HG03378 (cell line): ENCODE measurements at regions not wholly inside any gene's neighbourhood (a gene's known extent, or its start where the extent isn't known, plus 50 kb on each side); places are given as distances from the start of the nearest gene placed in this dataset.
"Not testable (repeated sequence)": the region's sequence is repeated elsewhere in the genome, so short reads cannot be mapped to it uniquely, and the experiment has no call there.

Source experiments
- ATAC-seq: cut with Tn5 transposase; IDR thresholded peaks from one replicate; pipeline ENCODE4 v1.9.1; 2021; ENCODE audit warnings: mild to moderate bottlenecking, moderate library complexity; ENCODE audit not compliant: unreplicated experiment

DNA sequence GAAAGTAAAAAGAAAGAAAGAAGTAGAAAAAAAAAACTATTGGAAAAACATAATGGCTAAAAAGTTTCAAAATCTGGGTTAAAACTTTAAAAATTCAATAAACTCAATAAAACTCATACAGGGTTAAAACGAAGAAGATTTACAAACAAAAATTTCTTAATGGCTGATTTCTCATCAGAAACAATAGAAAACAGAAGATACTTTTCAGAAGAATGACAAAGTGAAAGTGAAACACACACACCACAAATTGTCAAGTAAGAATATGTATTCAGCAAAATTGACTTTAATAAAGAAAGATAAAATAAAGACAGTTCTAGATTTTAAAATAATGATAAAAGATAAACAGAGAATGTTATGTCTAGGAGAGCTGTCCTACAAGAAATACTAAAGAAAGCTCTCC is 618.9 kb upstream of the GJE1 start:
- ATAC-seq, result peak; percentile 47

DNA sequence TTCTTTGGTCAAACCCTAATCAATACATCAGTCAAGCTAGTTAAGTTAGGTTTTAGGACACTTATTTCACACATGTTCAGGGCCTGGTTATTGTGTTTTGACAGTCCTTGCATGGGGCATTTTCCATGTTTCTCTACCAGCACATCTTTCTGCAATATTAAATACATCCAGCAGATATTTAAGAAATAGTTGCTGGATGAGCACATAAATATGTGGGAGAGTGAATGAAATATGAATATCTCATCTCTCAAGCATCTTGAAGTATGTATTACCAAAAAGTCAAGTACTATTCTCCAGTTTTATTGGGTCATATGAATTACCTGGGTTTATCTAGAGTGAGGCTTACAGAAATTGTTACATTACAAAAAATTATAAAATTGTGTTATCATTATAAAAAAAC is 621.9 kb upstream of the GJE1 start:
- ATAC-seq, result no peak

DNA sequence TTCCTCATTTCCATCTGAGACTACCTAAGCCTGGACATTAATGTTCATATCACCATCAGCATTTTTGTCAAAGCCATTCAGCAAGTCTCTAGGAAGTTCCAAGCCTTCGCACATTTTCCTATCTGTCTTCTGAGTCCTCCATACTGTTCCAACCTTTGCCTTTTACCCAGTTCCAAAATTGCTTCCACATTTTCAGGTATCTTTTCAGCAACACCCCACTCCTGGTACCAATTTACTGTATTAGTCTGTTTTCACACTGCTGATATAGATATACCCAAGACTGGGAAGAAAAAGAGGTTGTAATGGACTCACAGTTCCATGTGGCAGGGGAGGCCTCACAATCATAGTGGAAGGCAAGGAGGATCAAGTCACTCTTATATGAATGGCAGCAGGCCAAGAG is 626.7 kb upstream of the GJE1 start:
- ATAC-seq, result not testable (repeated sequence)

GRCh38 chr6:141504318-141504717 is 628.4 kb upstream of the GJE1 start:
- ATAC-seq, result not testable (repeated sequence)

GRCh38 chr6:141501616-141502015 is 631.1 kb upstream of the GJE1 start:
- no peak for ATAC-seq

DNA sequence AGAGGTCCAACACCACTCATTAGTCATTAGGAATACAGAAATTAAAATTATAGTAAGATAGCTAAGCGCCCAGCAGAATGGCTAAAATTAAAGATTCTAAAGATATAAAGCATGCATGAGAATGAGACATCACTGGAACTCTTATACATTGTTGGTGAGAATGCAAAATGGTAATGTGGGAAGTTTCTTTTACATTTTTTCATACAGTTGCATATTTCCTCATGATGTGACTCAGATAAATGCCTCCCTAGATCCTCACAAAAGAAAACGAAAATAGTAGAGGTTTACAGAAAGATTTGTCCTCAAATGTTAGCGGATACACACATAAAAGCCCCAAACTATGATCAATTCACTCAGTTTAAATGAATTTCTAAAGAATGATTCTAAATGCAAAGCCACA is 633.7 kb upstream of the GJE1 start:
- no peak for ATAC-seq

- ATAC-seq, result no peak
Measured at GRCh38 chr6:141492521-141493284, 640.0 kb upstream of the GJE1 start.

DNA sequence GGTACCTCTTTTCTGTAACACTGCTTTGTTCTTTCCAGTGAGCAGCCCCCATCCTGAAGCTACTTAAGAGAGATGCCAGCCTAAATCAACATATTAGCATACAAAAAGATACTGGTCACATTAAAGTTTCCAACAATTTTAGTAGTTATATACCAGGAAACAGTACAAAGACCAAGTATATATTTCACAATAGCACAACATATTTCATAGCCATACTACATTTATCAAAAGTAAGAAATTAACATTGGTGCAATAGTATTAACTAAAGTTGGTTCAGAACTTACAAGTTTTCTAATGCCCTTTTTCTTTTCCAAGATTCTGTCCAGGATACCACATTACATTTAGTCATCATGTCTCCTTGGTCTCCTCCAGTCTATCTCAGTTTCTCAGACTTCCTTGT is 641.0 kb upstream of the GJE1 start:
- ATAC-seq, result no peak

GRCh38 chr6:141490982-141491381 is 641.7 kb upstream of the GJE1 start:
- no peak for ATAC-seq

DNA sequence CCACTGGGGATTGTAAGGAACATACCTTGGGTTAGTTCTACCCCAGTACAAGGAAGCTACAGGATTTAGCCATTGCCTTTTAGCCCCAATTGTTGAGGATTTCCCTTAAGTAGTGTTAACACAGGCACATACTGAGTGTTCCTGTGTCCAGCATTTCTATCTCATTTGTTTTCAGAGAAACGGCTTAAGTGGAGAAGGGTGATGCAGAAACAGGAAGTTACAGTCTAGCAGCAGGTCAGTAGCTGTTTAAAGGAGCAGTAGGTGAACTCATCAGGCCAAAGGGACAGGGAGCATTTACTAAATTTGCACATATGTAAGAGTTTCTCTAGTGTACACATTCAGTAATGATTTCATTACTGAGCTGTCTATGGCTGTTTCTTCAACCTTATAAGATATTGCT is 644.2 kb upstream of the GJE1 start:
- peak; percentile 42 for ATAC-seq

GRCh38 chr6:141486942-141487341 is 645.8 kb upstream of the GJE1 start:
- no peak for ATAC-seq

- ATAC-seq, result peak; percentile 84
Measured at GRCh38 chr6:141484711-141485110, 648.0 kb upstream of the GJE1 start.

GRCh38 chr6:141483598-141484061 is 649.1 kb upstream of the GJE1 start:
- ATAC-seq, result peak; percentile 91

DNA sequence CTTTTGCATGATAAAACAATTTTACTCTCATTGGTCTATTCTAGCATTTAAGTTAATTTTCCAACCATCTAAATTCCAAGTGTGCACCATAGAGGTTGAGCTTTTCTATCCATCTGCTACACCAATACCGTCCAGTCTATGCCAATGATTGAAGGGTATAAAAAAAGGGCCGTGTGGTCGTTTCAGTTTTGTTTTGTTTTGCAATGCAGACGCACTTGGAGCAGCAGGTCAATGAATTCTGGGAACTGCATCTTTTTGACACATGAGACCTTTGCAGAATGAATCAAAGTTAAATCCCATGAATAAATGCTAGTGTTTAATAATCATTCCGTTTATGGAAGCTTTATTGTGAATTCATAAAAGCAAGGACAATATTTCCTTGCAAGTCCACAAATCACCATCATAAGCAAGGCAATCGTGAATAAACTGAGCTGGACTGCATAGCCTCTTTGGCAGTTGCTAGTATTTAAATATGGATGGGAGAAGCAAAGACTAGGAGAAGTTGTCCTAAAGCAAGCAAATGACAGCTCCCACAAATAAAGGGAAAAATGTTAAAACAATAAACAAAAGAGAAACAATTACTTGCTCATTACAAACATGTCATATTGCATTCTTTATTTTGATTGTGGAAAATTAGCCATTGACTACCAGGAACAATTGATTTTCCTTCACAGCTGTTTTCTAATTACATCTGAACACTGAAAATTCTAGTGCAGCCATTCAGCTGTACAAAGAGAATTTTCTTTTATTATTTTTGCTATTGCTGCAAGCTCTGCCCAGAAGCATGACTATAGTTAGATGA is 649.7 kb upstream of the GJE1 start:
- peak; percentile 2 for ATAC-seq

- ATAC-seq, result no peak
Measured at GRCh38 chr6:141475259-141475658, 657.5 kb upstream of the GJE1 start.

DNA sequence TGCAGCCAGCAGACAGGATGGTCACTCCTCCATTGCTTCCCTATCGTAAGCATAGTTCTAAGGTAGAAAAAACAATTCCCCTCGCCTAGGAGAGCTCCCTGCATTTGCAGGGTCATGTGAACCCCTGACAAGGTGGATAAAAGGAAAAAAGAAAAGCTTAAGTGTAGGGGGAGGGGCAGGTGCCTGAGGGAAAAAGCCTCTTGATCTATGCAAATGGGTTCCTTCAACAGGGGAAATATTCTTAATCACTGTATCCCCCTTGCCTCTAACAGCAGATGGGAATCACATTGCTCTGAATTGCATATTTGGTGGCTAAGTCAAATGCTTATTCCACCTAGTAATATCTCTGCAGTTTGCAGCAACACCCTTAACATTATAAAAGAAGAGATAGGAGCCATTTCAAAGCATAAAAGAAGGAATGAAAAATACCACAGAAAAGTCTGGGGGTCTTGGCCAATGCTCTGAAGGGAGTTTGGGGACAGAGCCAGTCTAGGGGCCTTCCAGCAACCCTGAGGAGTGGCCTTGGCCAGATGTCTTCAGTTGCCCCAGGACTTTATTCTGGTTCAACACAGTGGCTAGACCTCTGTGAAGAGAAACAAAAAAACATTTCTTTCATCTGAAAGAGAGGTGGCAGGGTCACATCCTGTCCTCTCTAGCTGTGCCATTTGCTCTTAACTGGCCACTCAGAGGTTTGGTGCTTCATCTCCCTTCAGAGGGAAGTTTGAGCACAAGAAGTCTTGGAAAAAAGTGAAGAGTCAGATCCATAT is 660.4 kb upstream of the GJE1 start:
- no peak for ATAC-seq

GRCh38 chr6:141470810-141471209 is 661.9 kb upstream of the GJE1 start:
- no peak for ATAC-seq

GRCh38 chr6:141467881-141468280 is 664.8 kb upstream of the GJE1 start:
- no peak for ATAC-seq

GRCh38 chr6:141467041-141467440 is 665.7 kb upstream of the GJE1 start:
- ATAC-seq, result no peak

- ATAC-seq, result no peak
Measured at GRCh38 chr6:141464896-141465295, 667.8 kb upstream of the GJE1 start.

GRCh38 chr6:141464490-141464889 is 668.2 kb upstream of the GJE1 start:
- peak; percentile 78 for ATAC-seq
